Transverse colon (tissue), 4 donors: ENCODE measurements at regions not wholly inside any gene's neighbourhood (a gene's known extent, or its start where the extent isn't known, plus 50 kb on each side); places are given as distances from the start of the nearest gene placed in this dataset.
A peak's percentile ranks its signal among the peaks of the same experiment; 100 is the strongest.

Source experiments
- DNase-seq: peaks from one replicate; pipeline ENCODE4 v3.0.0-alpha.2; 2019
- H3K27ac ChIP-seq, 4 donors: fragments of 200-600 bp; sonication (generic); 2 replicates each; pipeline ENCODE4 v1.5.1; 2016 to 2018; ENCODE audit warnings: inconsistent platforms in 4 of 4
- H3K27me3 ChIP-seq: fragments of 200-600 bp; sonication (generic); 2 replicates; pipeline ENCODE4 v1.5.1; 2017; ENCODE audit warnings: inconsistent platforms
- H3K36me3 ChIP-seq, 4 donors: fragments of 200-600 bp; sonication (generic); 2 replicates each; pipeline ENCODE4 v1.5.1; 2017 to 2019; ENCODE audit warnings: inconsistent platforms in 4 of 4
- H3K4me1 ChIP-seq, 4 donors: fragments of 200-600 bp; sonication (generic); 2 replicates each; pipeline ENCODE4 v1.5.1; 2017 to 2020; ENCODE audit warnings: inconsistent platforms in 4 of 4
- H3K4me3 ChIP-seq, 4 donors: fragments of 200-600 bp; sonication (generic); 1 replicate in 1 of 4; 2 replicates in 3 of 4; pipeline versions ENCODE4 v1.5.1 to v1.6.1; 2017 to 2019; ENCODE audit warnings: inconsistent platforms in 4 of 4
- H3K9me3 ChIP-seq, 2 donors: fragments of 200-600 bp; sonication (generic); 2 replicates each; pipeline ENCODE4 v1.5.1; 2017 to 2019; ENCODE audit warnings: inconsistent platforms in 2 of 2
- CTCF ChIP-seq, 5 experiments: fragments of 200-600 bp in 3 of 5; fragments of 450-650 bp in 2 of 5; sonication (generic) in 3 of 5; IDR thresholded peaks; 1 replicate in 2 of 5; 2 replicates in 3 of 5; pipeline ENCODE4 v1.5.1; 2016 to 2017; ENCODE audit warnings: antibody characterized with exemption in 5 of 5, inconsistent platforms in 3 of 5, mild to moderate bottlenecking in 2 of 5, moderate library complexity in 1 of 5
- EP300 ChIP-seq: sonication (generic); formaldehyde crosslinking; IDR thresholded peaks from one replicate; pipeline ENCODE4 v1.6.1; 2017; ENCODE audit warnings: antibody characterized with exemption, low read depth
- POLR2A ChIP-seq: fragments of 450-650 bp; IDR thresholded peaks from one replicate; pipeline ENCODE4 v1.6.1; 2016; ENCODE audit warnings: antibody characterized with exemption, mild to moderate bottlenecking, moderate library complexity
- POLR2AphosphoS5 ChIP-seq, 3 donors: sonication (generic); formaldehyde crosslinking; IDR thresholded peaks; one replicate each; pipeline ENCODE4 v1.6.1; 2016; ENCODE audit warnings: antibody characterized with exemption in 3 of 3
- WGBS, 2 donors: methylation state at CpG; one replicate each; pipeline ENCODE4 v1.1.5; 2018; ENCODE audit warnings: low coverage in 1 of 2; 5-methylcytosine and 5-hydroxymethylcytosine counted together
- in situ Hi-C, 4 donors: fragments of 200-750 bp; cut with MboI; loops; one replicate each; pipeline versions ENCODE4 v1.15.0 to v1.15.1; 2017; ENCODE audit warnings: low sequenced_read_pairs in 3 of 4, low pct_ligation_motif_present in 1 of 4, low pct_unique_long_range_greater_than_20kb in 1 of 4
- intact Hi-C: fragments of 100-400 bp; cut with DNase I; formaldehyde crosslinking; loops from one replicate; pipeline ENCODE4 v1.15.1; 2023; ENCODE audit warnings: low total_unique reads

GRCh38 chr9:16192403-16193017 is 639.7 kb downstream of the CCDC171 start:
- peaks cover 6 to 16% (median 10%) of the 10 kb centered on the region in 4 donors for H3K4me1 ChIP-seq
- 29 to 83% methylated on average over 2 to 6 of the region's 6 CpGs for WGBS, 2 donors
- no peak for TF ChIP-seq CTCF (IDR thresholded peaks at IDR 0.05)
- TF ChIP-seq POLR2A, result no peak
- TF ChIP-seq POLR2AphosphoS5 (IDR thresholded peaks at IDR 0.05), result no peak
- TF ChIP-seq EP300, result no peak
- no peaks in the 10 kb centered on the region for H3K27me3 ChIP-seq
- H3K9me3 ChIP-seq, result peaks cover 4 to 5% of the 10 kb centered on the region in 2 donors
- no peaks in the 10 kb centered on the region for H3K36me3 ChIP-seq
- DNase-seq, result no peak
- intact Hi-C loops, result no loop called here
- in situ Hi-C loops, result loop anchor here in 1 of 4 donors (25.0 kb wide), 2 partner anchors 420 to 1270 kb away; no protein-coding TSS in a partner anchor
- peak overlapping the region in 1 of 4 donors; percentile 5 for H3K27ac ChIP-seq
- H3K4me3 ChIP-seq, result no peak overlapping the region

- 79 to 85% methylated on average over 3 of the region's 3 CpGs for WGBS, 2 donors
- Histone ChIP-seq H3K9me3 (peaks cover 4 to 5% of the 10 kb centered on the region in 2 donors), H3K27ac (no peak overlapping the region), H3K36me3 (no peaks in the 10 kb centered on the region), H3K4me1 (peaks cover 6 to 16% (median 10%) of the 10 kb centered on the region in 4 donors), H3K27me3 (no peaks in the 10 kb centered on the region), H3K4me3 (no peak overlapping the region)
- no peak for DNase-seq
- intact Hi-C loops (no loop called here), in situ Hi-C loops (loop anchor here in 1 of 4 donors (25.0 kb wide), 2 partner anchors 419 to 1269 kb away; no protein-coding TSS in a partner anchor)
- TF ChIP-seq POLR2A, result no peak
- no peak for TF ChIP-seq CTCF (IDR thresholded peaks at IDR 0.05)
- TF ChIP-seq POLR2AphosphoS5 (IDR thresholded peaks at IDR 0.05), result no peak
- TF ChIP-seq EP300, result no peak
Observed at GRCh38 chr9:16193066-16193465, 640.2 kb downstream of the CCDC171 start.

- Histone ChIP-seq H3K9me3 (no peaks in the 10 kb centered on the region), H3K27me3 (no peaks in the 10 kb centered on the region), H3K27ac (no peak overlapping the region), H3K4me1 (peaks cover 6 to 16% (median 10%) of the 10 kb centered on the region in 4 donors), H3K36me3 (no peaks in the 10 kb centered on the region), H3K4me3 (no peak overlapping the region)
- DNase-seq, result no peak
- no peak for TF ChIP-seq EP300
- no peak for TF ChIP-seq POLR2AphosphoS5 (IDR thresholded peaks at IDR 0.05)
- in situ Hi-C loops, result loop anchor here in 1 of 4 donors (25.0 kb wide), 2 partner anchors 416 to 1266 kb away; no protein-coding TSS in a partner anchor
- 86% methylated on average over 1 of the region's 1 CpG; no CpG with 5 or more reads in 1 of the 2 donors for WGBS, 2 donors
- intact Hi-C loops, result no loop called here
Observed at GRCh38 chr9:16196206-16196605, 643.4 kb downstream of the CCDC171 start.

- no peaks in the 10 kb centered on the region for H3K27me3 ChIP-seq
- peaks cover 0 to 5% (median under 1%) of the 10 kb centered on the region in 4 donors for H3K4me1 ChIP-seq
- intact Hi-C loops (no loop called here), in situ Hi-C loops (loop anchor here in 1 of 4 donors (25.0 kb wide), 2 partner anchors 415 to 1265 kb away; no protein-coding TSS in a partner anchor)
- 76 to 77% methylated on average over 14 to 20 of the region's 20 CpGs for WGBS, 2 donors
- H3K4me3 ChIP-seq, result no peak overlapping the region
- no peak for DNase-seq
- peak overlapping the region; percentile 3 to 55 (median 42) for H3K27ac ChIP-seq
- no peaks in the 10 kb centered on the region for H3K36me3 ChIP-seq
- no peaks in the 10 kb centered on the region for H3K9me3 ChIP-seq
- TF ChIP-seq POLR2AphosphoS5 (IDR thresholded peaks at IDR 0.05) (peak in 1 of 3 donors; percentile 26), EP300 (no peak)
Observed at GRCh38 chr9:16197578-16198370, 644.9 kb downstream of the CCDC171 start.

GRCh38 chr9:16198996-16199395 is 646.2 kb downstream of the CCDC171 start:
- in situ Hi-C loops, result loop anchor here in 1 of 4 donors (25.0 kb wide), 2 partner anchors 413 to 1263 kb away; no protein-coding TSS in a partner anchor
- intact Hi-C loops, result no loop called here
- TF ChIP-seq CTCF (IDR thresholded peaks at IDR 0.05) (no peak), POLR2A (no peak), EP300 (no peak), POLR2AphosphoS5 (IDR thresholded peaks at IDR 0.05) (no peak)

More at GRCh38 chr9:16198996-16199395, 646.2 kb downstream of the CCDC171 start:
- Histone ChIP-seq H3K4me3 (no peak overlapping the region), H3K4me1 (peaks cover 0 to 5% (median 2%) of the 10 kb centered on the region in 4 donors), H3K27me3 (no peaks in the 10 kb centered on the region), H3K36me3 (no peaks in the 10 kb centered on the region), H3K9me3 (no peaks in the 10 kb centered on the region), H3K27ac (no peak overlapping the region)
- 73 to 75% methylated on average over 6 of the region's 6 CpGs for WGBS, 2 donors
- no peak for DNase-seq
